Esophagus muscularis mucosa (tissue), 4 donors: ENCODE measurements at regions not wholly inside any gene's neighbourhood (a gene's known extent, or its start where the extent isn't known, plus 50 kb on each side); places are given as distances from the start of the nearest gene placed in this dataset.
"Not testable (repeated sequence)": the region's sequence is repeated elsewhere in the genome, so short reads cannot be mapped to it uniquely, and the experiment has no call there.

ENCODE experiments used
- DNase-seq: peaks from one replicate; pipeline ENCODE4 v3.0.0-alpha.2; 2017; ENCODE audit errors: extremely low spot score
- H3K27ac ChIP-seq, 4 donors: fragments of 200-600 bp; sonication (generic); replicated peaks in 1 of 4; 1 replicate in 3 of 4; 2 replicates in 1 of 4; pipeline ENCODE4 v1.5.1; 2016 to 2019; ENCODE audit warnings: mild to moderate bottlenecking in 1 of 4
- H3K27me3 ChIP-seq, 4 donors: fragments of 200-600 bp; sonication (generic); one replicate each; pipeline versions ENCODE4 v1.5.1 to v1.6.0; 2016 to 2019
- H3K36me3 ChIP-seq, 4 donors: fragments of 200-600 bp; sonication (generic); one replicate each; pipeline ENCODE4 v1.5.1; 2016 to 2019
- H3K4me1 ChIP-seq, 4 donors: fragments of 200-600 bp; sonication (generic); one replicate each; pipeline ENCODE4 v1.5.1; 2016 to 2019
- H3K4me3 ChIP-seq, 4 donors: fragments of 200-600 bp; sonication (generic); 1 replicate in 2 of 4; 2 replicates in 2 of 4; pipeline ENCODE4 v1.5.1; 2016 to 2019; ENCODE audit warnings: mild to moderate bottlenecking in 4 of 4, moderate library complexity in 1 of 4
- H3K9me3 ChIP-seq, 4 donors: fragments of 200-600 bp; sonication (generic); 1 replicate in 3 of 4; 2 replicates in 1 of 4; pipeline ENCODE4 v1.5.1; 2016 to 2019
- EP300 ChIP-seq: sonication (generic); formaldehyde crosslinking; IDR thresholded peaks from one replicate; pipeline ENCODE4 v1.6.1; 2017; ENCODE audit warnings: antibody characterized with exemption
- POLR2A ChIP-seq: fragments of 450-650 bp; IDR thresholded peaks from one replicate; pipeline ENCODE4 v1.6.1; 2017; ENCODE audit warnings: antibody characterized with exemption, moderate library complexity, mild to moderate bottlenecking, low read depth
- POLR2AphosphoS5 ChIP-seq, 2 donors: sonication (generic); formaldehyde crosslinking; IDR thresholded peaks; one replicate each; pipeline ENCODE4 v1.6.1; 2017; ENCODE audit warnings: antibody characterized with exemption in 2 of 2
- WGBS: methylation state at CpG from one replicate; pipeline ENCODE4 v1.1.5; 2018; 5-methylcytosine and 5-hydroxymethylcytosine counted together
- intact Hi-C: fragments of 100-400 bp; cut with DNase I; formaldehyde crosslinking; loops from one replicate; pipeline ENCODE4 v1.15.1; 2023
- TF ChIP-seq, protein P1 (sequence below), 3 experiments: fragments of 200-600 bp in 2 of 3; fragments of 450-650 bp in 1 of 3; sonication (generic) in 2 of 3; IDR thresholded peaks; one replicate each; pipeline ENCODE4 v1.5.1; 2017 to 2019; ENCODE audit warnings: antibody characterized with exemption in 3 of 3, mild to moderate bottlenecking in 2 of 3, moderate library complexity in 1 of 3

DNA sequence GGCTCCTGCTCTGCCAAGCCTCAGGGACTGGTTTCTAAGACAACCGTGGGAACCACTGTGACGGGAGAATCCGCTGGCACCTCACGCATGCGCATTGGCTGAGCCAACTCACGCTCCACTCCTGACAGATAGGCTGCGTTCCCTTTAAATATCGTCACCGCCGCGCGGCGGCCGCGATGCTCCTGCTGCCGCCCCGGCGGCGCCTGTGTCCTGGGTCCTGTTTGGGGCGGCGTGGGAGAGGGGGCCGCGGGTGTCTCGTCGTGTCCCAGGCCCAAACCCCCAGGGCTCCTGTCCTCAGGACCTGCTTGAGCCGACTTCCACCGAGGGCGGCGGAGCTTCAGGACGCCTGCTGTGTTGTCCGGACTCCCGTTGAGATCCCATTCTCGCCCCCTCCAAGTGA is 684.8 kb upstream of the TPTE start:
- H3K27me3 ChIP-seq, DNase-seq, H3K4me3 ChIP-seq, H3K36me3 ChIP-seq, H3K4me1 ChIP-seq, intact Hi-C loops, H3K27ac ChIP-seq: not testable (repeated sequence)
- 60% methylated on average over 2 of the region's 33 CpGs for WGBS
- peaks cover 0 to 21% (median 7%) of the 10 kb centered on the region in 4 donors for H3K9me3 ChIP-seq

DNA sequence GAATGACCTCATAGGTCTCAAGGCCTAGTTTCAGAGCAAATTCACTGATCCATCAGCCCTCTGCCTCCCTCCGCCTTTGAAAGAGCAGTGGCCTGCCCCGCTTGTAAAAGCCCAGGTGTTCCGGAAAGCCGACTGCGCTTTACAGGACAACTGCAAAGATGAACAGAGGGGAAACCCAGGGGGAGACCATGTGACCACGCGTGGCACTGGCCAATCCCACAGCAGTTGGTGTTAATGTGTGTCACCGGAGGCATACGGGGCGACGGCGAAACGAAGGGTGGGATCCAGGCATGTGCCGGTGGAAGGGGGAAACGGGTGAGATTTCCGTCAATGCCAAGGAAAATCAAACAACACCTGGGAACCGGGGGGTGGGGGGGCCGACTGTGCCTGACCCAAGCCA is 684.4 kb upstream of the TPTE start:
- 80% methylated on average over 7 of the region's 18 CpGs for WGBS
- H3K4me1 ChIP-seq = not testable (repeated sequence)

GRCh38 chr21:9837526-9837925 is 683.9 kb upstream of the TPTE start:
- intact Hi-C loops, H3K4me3 ChIP-seq, H3K4me1 ChIP-seq, H3K36me3 ChIP-seq, H3K27me3 ChIP-seq, H3K27ac ChIP-seq, DNase-seq: not testable (repeated sequence)
- H3K9me3 ChIP-seq = peaks cover 0 to 21% (median 7%) of the 10 kb centered on the region in 4 donors
- WGBS = 80% methylated on average over 20 of the region's 21 CpGs

More for the DNA sequence above, 684.4 kb upstream of the TPTE start:
- H3K9me3 ChIP-seq = peaks cover 0 to 21% (median 7%) of the 10 kb centered on the region in 4 donors
- H3K36me3 ChIP-seq, H3K27ac ChIP-seq, intact Hi-C loops, H3K27me3 ChIP-seq, DNase-seq, H3K4me3 ChIP-seq: not testable (repeated sequence)

- TF ChIP-seq POLR2AphosphoS5 (IDR thresholded peaks at IDR 0.05) (no peak), EP300 (no peak), POLR2A (no peak)
- TF ChIP-seq, protein P1, sequence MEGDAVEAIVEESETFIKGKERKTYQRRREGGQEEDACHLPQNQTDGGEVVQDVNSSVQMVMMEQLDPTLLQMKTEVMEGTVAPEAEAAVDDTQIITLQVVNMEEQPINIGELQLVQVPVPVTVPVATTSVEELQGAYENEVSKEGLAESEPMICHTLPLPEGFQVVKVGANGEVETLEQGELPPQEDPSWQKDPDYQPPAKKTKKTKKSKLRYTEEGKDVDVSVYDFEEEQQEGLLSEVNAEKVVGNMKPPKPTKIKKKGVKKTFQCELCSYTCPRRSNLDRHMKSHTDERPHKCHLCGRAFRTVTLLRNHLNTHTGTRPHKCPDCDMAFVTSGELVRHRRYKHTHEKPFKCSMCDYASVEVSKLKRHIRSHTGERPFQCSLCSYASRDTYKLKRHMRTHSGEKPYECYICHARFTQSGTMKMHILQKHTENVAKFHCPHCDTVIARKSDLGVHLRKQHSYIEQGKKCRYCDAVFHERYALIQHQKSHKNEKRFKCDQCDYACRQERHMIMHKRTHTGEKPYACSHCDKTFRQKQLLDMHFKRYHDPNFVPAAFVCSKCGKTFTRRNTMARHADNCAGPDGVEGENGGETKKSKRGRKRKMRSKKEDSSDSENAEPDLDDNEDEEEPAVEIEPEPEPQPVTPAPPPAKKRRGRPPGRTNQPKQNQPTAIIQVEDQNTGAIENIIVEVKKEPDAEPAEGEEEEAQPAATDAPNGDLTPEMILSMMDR (IDR thresholded peaks at IDR 0.05) = no peak
- intact Hi-C loops = no loop called here
- H3K36me3 ChIP-seq = no peaks in the 10 kb centered on the region
- H3K27ac ChIP-seq = no peak overlapping the region
- WGBS = 80% methylated on average over 44 of the region's 44 CpGs
- H3K27me3 ChIP-seq = peaks cover 0 to 7% (median 0%) of the 10 kb centered on the region in 4 donors
- H3K9me3 ChIP-seq = peaks cover 0 to 15% (median 7%) of the 10 kb centered on the region in 4 donors
- H3K4me1 ChIP-seq = no peaks in the 10 kb centered on the region
- no peak overlapping the region for H3K4me3 ChIP-seq
- DNase-seq = peak; percentile 92
These were observed 683.2 kb upstream of the TPTE start for GRCh38 chr21:9837946-9838737.

GRCh38 chr21:9838738-9839642 is 682.4 kb upstream of the TPTE start:
- Histone ChIP-seq H3K9me3 (peaks cover 0 to 15% (median 7%) of the 10 kb centered on the region in 4 donors), H3K36me3 (no peaks in the 10 kb centered on the region), H3K4me1 (no peaks in the 10 kb centered on the region), H3K27ac (no peak overlapping the region), H3K4me3 (no peak overlapping the region), H3K27me3 (peaks cover 0 to 7% (median 0%) of the 10 kb centered on the region in 4 donors)
- DNase-seq = peak; percentile 93
- TF ChIP-seq POLR2A = no peak
- TF ChIP-seq, protein P1 (IDR thresholded peaks at IDR 0.05) = no peak
- no peak for TF ChIP-seq EP300
- no peak for TF ChIP-seq POLR2AphosphoS5 (IDR thresholded peaks at IDR 0.05)
- intact Hi-C loops = no loop called here
- 76% methylated on average over 47 of the region's 47 CpGs for WGBS

DNA sequence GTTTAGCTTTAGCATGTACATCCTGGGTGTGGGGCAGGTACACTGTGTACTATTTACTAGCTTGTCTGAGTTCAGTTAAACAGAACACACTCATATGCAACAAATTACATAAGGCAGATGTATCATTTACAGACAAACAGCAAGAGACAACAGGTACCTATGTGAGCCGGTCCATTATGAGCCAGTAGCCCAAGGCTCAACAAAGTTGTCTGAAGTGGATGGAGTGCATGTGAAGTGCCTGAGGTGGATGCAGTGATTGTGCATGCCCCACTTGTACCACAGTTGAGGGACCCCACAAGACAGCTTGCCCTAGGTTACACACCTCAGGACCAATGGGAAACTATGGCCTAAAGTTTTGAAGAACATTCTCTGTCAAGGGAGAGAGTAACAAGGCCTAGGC is 677.3 kb upstream of the TPTE start:
- H3K4me1 ChIP-seq, intact Hi-C loops, H3K36me3 ChIP-seq, H3K27ac ChIP-seq, H3K27me3 ChIP-seq, H3K9me3 ChIP-seq, H3K4me3 ChIP-seq: not testable (repeated sequence)
- DNase-seq = peak; percentile 92
- 94% methylated on average over 1 of the region's 1 CpG for WGBS

DNA sequence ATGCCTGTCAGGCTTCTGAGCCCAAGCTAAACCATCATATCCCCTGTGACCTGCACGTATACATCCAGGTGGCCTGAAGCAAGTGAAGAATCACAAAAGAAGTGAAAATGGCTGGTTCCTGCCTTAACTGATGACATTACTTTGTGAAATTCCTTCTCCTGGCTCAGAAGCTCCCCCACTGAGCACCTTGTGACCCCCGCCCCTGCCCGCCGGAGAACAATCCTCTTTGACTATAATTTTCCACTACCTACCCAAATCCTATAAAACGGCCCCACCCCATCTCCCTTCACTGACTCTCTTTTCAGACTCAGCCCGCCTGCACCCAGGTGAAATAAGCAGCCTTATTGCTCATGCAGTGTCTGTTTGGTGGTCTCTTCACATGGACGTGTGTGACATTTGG is 673.9 kb upstream of the TPTE start:
- DNase-seq, intact Hi-C loops: not testable (repeated sequence)
- WGBS = 68% methylated on average over 7 of the region's 7 CpGs

DNA sequence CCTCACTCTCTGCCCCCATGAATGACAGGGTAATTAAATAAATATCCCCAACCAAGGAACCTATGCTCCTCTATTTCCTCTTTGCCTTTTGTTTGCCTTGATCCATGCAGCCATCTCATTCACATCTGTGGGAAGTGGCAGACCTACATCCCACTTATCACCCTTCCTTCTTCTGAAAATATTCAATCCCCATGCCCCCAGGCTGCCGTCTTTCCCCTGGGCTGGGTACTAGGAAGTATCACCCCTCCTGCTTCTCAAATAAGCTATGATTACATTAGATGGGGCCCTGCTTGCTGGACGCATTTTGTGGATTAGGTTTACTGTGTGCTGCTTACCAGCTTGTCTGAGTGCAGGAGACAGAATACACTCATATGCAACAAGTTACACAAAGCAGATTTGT is 670.2 kb upstream of the TPTE start:
- H3K27me3 ChIP-seq, H3K36me3 ChIP-seq, intact Hi-C loops, DNase-seq, H3K27ac ChIP-seq, H3K4me1 ChIP-seq, H3K9me3 ChIP-seq, H3K4me3 ChIP-seq: not testable (repeated sequence)
- 66% methylated on average over 2 of the region's 2 CpGs for WGBS

More for the DNA sequence above, 673.9 kb upstream of the TPTE start:
- not testable (repeated sequence) for H3K4me1 ChIP-seq, H3K27me3 ChIP-seq, H3K27ac ChIP-seq, H3K36me3 ChIP-seq, H3K9me3 ChIP-seq, H3K4me3 ChIP-seq

- H3K27ac ChIP-seq, H3K4me3 ChIP-seq, intact Hi-C loops, H3K9me3 ChIP-seq, DNase-seq, H3K27me3 ChIP-seq, H3K36me3 ChIP-seq, H3K4me1 ChIP-seq: not testable (repeated sequence)
- WGBS = 53% methylated on average over 7 of the region's 7 CpGs
These were observed 669.7 kb upstream of the TPTE start for GRCh38 chr21:9851695-9852094.

GRCh38 chr21:9857563-9857962 is 663.8 kb upstream of the TPTE start:
- intact Hi-C loops, H3K36me3 ChIP-seq, H3K27ac ChIP-seq, H3K4me3 ChIP-seq, H3K9me3 ChIP-seq, H3K4me1 ChIP-seq, H3K27me3 ChIP-seq, DNase-seq: not testable (repeated sequence)
- WGBS = 57% methylated on average over 9 of the region's 9 CpGs
